Heart left ventricle (tissue), 13 donors: ENCODE measurements at regions not wholly inside any gene's neighbourhood (a gene's known extent, or its start where the extent isn't known, plus 50 kb on each side); places are given as distances from the start of the nearest gene placed in this dataset.
"Not testable (repeated sequence)": the region's sequence is repeated elsewhere in the genome, so short reads cannot be mapped to it uniquely, and the experiment has no call there.

ENCODE experiments used
- POLR2A ChIP-seq, 2 donors: fragments of 450-650 bp; IDR thresholded peaks; one replicate each; pipeline ENCODE4 v1.6.1; 2017; ENCODE audit warnings: antibody characterized with exemption in 2 of 2, mild to moderate bottlenecking in 2 of 2, moderate library complexity in 2 of 2
- TF ChIP-seq, protein P1 (sequence below), 12 donors: fragments of 200-600 bp; sonication (generic) in 4 of 12; IDR thresholded peaks; one replicate each; pipeline versions ENCODE4 v1.5.0 to v1.8.0; 2018 to 2022; ENCODE audit warnings: antibody characterized with exemption in 12 of 12, mild to moderate bottlenecking in 5 of 12
- donor health status: ischemic (EF 13 %, LVEDD 7.1; RV severe dilation, severe dysfunction).
- donor health status: DM: no; HTN: yes; CAD: no.
- donor health status: DM: no; HTN: no; CAD: no.
- donor health status: ischemic (EF 25% LVEDD 6.9; RV normal size, moderate dysfunction).
- donor health status: ischemic (EF 25% LVEDD 5.7; RV mildly dilated, moderate dysfunction).
- donor health status: ischemic (EF 35%, LVEDD 5.7; RV mildly dilated, moderate dysfunction).
- donor health status: nonischemic (EF 11% LVEDD 7.7; RV severe dilation, severe dysfunction).
- donor health status: DM: yes; HTN: yes; CAD: no.
- donor health status: PGD.
- donor health status: ischemic (EF 29% LVEDD 5.4; RV normal size, mild dysfunction).
- donor health status: nonischemic (EF 23%, LVEDD 6.1; RV moderate dilation, normal function).

GRCh38 chr1:70746062-70746461, 301.6 kb downstream of the PTGER3 start:
- TF ChIP-seq, protein P1, sequence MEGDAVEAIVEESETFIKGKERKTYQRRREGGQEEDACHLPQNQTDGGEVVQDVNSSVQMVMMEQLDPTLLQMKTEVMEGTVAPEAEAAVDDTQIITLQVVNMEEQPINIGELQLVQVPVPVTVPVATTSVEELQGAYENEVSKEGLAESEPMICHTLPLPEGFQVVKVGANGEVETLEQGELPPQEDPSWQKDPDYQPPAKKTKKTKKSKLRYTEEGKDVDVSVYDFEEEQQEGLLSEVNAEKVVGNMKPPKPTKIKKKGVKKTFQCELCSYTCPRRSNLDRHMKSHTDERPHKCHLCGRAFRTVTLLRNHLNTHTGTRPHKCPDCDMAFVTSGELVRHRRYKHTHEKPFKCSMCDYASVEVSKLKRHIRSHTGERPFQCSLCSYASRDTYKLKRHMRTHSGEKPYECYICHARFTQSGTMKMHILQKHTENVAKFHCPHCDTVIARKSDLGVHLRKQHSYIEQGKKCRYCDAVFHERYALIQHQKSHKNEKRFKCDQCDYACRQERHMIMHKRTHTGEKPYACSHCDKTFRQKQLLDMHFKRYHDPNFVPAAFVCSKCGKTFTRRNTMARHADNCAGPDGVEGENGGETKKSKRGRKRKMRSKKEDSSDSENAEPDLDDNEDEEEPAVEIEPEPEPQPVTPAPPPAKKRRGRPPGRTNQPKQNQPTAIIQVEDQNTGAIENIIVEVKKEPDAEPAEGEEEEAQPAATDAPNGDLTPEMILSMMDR (IDR thresholded peaks at IDR 0.05), result not testable (repeated sequence)
- TF ChIP-seq POLR2A (IDR thresholded peaks at IDR 0.05), result not testable (repeated sequence)
